SU-DHL-6 (cell line): ENCODE measurements at regions not wholly inside any gene's neighbourhood (a gene's known extent, or its start where the extent isn't known, plus 50 kb on each side); places are given as distances from the start of the nearest gene placed in this dataset.
A peak's percentile ranks its signal among the peaks of the same experiment; 100 is the strongest.

Source experiments
- H2AFZ ChIP-seq: fragments of 200-600 bp; sonication (generic); 2 replicates; pipeline ENCODE4 v1.6.1; 2014; ENCODE audit warnings: low read depth, mild to moderate bottlenecking, moderate library complexity, mixed read lengths, antibody characterized with exemption, low read length; ENCODE audit not compliant: severe bottlenecking
- H3F3A ChIP-seq: fragments of 200-600 bp; shearing (Covaris generic); 2 replicates; pipeline ENCODE4 v1.6.0; 2016; ENCODE audit warnings: antibody characterized with exemption, mild to moderate bottlenecking; ENCODE audit not compliant: insufficient read depth
- H3K27ac ChIP-seq: fragments of 200-600 bp; sonication (generic); 2 replicates; pipeline ENCODE4 v1.5.1; 2016; ENCODE audit warnings: low read depth, mild to moderate bottlenecking, low read length, moderate library complexity, mixed read lengths
- H3K27me3 ChIP-seq: fragments of 200-600 bp; sonication (generic), shearing (Covaris generic); 2 replicates; pipeline ENCODE4 v1.6.0; 2014; ENCODE audit warnings: mild to moderate bottlenecking, low read length
- H3K36me3 ChIP-seq: fragments of 200-600 bp; sonication (generic); 2 replicates; pipeline ENCODE4 v1.6.1; 2014; ENCODE audit warnings: mild to moderate bottlenecking, low read length, mixed read lengths
- H3K4me2 ChIP-seq: fragments of 300-600, 200-600 bp; shearing (Covaris generic), sonication (generic); 2 replicates; pipeline ENCODE4 v1.6.0; 2014; ENCODE audit warnings: low read length, low read depth, mild to moderate bottlenecking; ENCODE audit not compliant: poor library complexity, severe bottlenecking
- H3K4me3 ChIP-seq: fragments of 200-600 bp; sonication (generic); 2 replicates; pipeline ENCODE4 v1.5.1; 2014; ENCODE audit warnings: antibody characterized with exemption, low read length, mild to moderate bottlenecking, mixed read lengths; ENCODE audit not compliant: insufficient read depth, poor library complexity, severe bottlenecking
- H3K79me2 ChIP-seq: fragments of 200-600 bp; sonication (generic); 2 replicates; pipeline ENCODE4 v1.6.1; 2014; ENCODE audit warnings: mild to moderate bottlenecking, low read length, moderate library complexity; ENCODE audit not compliant: insufficient read depth
- H3K9ac ChIP-seq: fragments of 200-600 bp; sonication (generic); 2 replicates; pipeline ENCODE4 v1.7.0; 2014; ENCODE audit warnings: mild to moderate bottlenecking, low read length
- H3K9me2 ChIP-seq: fragments of 200-600 bp; sonication (generic); replicated peaks from 2 replicates; pipeline ENCODE4 v1.6.1; 2014; ENCODE audit warnings: low read length; ENCODE audit not compliant: insufficient read depth
- H3K9me3 ChIP-seq: fragments of 200-600 bp; sonication (generic); 2 replicates; pipeline ENCODE4 v1.6.1; 2014; ENCODE audit warnings: low read length, mixed read lengths; ENCODE audit not compliant: insufficient read depth
- H4K20me1 ChIP-seq: fragments of 200-600 bp; sonication (generic); 2 replicates; pipeline ENCODE4 v1.6.1; 2014; ENCODE audit warnings: low read depth, mild to moderate bottlenecking, antibody characterized with exemption, low read length, moderate library complexity, mixed read lengths
- EZH2phosphoT487 ChIP-seq: fragments of 200-600 bp; sonication (generic), shearing (Covaris generic); conservative IDR thresholded peaks from 2 replicates; pipeline ENCODE4 v1.6.1; 2018; ENCODE audit warnings: mild to moderate bottlenecking, antibody characterized with exemption, low read length, moderate library complexity, mixed read lengths
- TF ChIP-seq, protein P1 (sequence below): fragments of 200-600 bp; sonication (generic); IDR thresholded peaks from one replicate; pipeline ENCODE4 v1.5.1; 2017; ENCODE audit warnings: antibody characterized with exemption, mild to moderate bottlenecking, low read length, moderate library complexity; ENCODE audit not compliant: insufficient read depth, poor library complexity, severe bottlenecking

- no peak overlapping the region for H3K4me3 ChIP-seq
- no peaks in the 10 kb centered on the region for H3K79me2 ChIP-seq
- no peaks in the 10 kb centered on the region for H3K36me3 ChIP-seq
- H4K20me1 ChIP-seq: no peaks in the 10 kb centered on the region
- H3K9me3 ChIP-seq: no peaks in the 10 kb centered on the region
- H3K27ac ChIP-seq: no peak overlapping the region
- H3K4me2 ChIP-seq: no peak overlapping the region
- H3K27me3 ChIP-seq: no peaks in the 10 kb centered on the region
- no peak overlapping the region for H2AFZ ChIP-seq
- H3K9ac ChIP-seq: no peak overlapping the region
- no peaks in the 10 kb centered on the region for H3K9me2 ChIP-seq
- TF ChIP-seq EZH2phosphoT487: no peak
- TF ChIP-seq, protein P1, sequence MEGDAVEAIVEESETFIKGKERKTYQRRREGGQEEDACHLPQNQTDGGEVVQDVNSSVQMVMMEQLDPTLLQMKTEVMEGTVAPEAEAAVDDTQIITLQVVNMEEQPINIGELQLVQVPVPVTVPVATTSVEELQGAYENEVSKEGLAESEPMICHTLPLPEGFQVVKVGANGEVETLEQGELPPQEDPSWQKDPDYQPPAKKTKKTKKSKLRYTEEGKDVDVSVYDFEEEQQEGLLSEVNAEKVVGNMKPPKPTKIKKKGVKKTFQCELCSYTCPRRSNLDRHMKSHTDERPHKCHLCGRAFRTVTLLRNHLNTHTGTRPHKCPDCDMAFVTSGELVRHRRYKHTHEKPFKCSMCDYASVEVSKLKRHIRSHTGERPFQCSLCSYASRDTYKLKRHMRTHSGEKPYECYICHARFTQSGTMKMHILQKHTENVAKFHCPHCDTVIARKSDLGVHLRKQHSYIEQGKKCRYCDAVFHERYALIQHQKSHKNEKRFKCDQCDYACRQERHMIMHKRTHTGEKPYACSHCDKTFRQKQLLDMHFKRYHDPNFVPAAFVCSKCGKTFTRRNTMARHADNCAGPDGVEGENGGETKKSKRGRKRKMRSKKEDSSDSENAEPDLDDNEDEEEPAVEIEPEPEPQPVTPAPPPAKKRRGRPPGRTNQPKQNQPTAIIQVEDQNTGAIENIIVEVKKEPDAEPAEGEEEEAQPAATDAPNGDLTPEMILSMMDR: no peak
- no peaks in the 10 kb centered on the region for H3F3A ChIP-seq
These were observed 419.3 kb upstream of the HS3ST5 start for GRCh38 chr6:114762145-114762544.

DNA sequence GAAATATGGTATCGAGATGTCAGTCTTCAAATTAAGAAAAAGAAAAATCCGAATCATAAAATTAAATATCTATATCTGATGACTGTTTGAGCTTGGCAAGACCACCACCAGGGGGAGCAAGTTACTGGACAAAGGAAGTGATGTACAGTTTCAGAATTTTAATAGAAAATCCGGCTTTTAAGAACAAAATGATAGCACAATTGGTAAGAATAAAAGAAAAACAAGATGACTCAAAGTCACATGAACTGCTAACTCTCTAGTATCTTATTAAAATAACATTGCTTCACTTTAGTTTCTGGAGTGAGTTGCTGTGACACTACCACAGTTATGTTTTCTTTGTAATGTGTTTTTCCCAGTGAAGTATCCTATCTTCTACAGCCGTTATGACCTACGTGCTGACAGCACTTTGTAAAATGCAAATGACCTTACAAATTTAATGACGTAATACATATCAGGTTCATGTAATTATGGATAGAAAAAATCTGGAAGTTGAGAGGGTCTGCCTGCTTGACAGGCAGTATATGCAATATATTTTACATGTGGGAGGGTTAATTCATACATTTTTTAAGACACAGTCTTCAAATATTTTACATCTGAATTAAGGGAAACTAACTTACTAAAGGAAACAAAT, 405.3 kb upstream of the HS3ST5 start:
- no peak overlapping the region for H2AFZ ChIP-seq
- H3K79me2 ChIP-seq: no peaks in the 10 kb centered on the region
- TF ChIP-seq, protein P1: peak; percentile 83
- no peak for TF ChIP-seq EZH2phosphoT487
- no peaks in the 10 kb centered on the region for H3K9me2 ChIP-seq
- H3K9ac ChIP-seq: no peak overlapping the region
- H3K27ac ChIP-seq: no peak overlapping the region
- no peaks in the 10 kb centered on the region for H3K9me3 ChIP-seq
- H3K4me3 ChIP-seq: no peak overlapping the region
- H3K4me2 ChIP-seq: no peak overlapping the region
- no peaks in the 10 kb centered on the region for H3K27me3 ChIP-seq
- no peaks in the 10 kb centered on the region for H4K20me1 ChIP-seq
- no peaks in the 10 kb centered on the region for H3K36me3 ChIP-seq
- H3F3A ChIP-seq: no peaks in the 10 kb centered on the region

DNA sequence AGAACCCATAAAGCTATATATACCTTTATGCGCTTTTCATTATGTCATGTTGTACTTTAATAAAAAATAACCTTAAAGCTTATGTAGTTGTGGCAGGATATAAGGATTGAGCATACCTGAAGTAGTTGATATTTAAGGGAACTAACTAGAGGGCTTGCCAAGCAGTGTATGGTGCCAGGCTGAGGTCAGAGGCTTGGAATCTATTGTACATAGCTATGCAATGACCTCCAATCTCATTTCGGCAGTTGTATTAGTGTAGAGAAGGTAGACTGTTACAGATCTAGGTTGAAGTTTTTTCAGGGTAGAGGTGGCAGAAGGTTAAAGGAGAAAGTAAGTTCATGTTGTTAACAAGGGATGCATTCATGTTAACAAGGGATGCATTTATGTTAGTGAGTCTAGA, 397.7 kb upstream of the HS3ST5 start:
- Histone ChIP-seq H3K36me3 (no peaks in the 10 kb centered on the region), H4K20me1 (no peaks in the 10 kb centered on the region), H3F3A (no peaks in the 10 kb centered on the region), H3K27ac (no peak overlapping the region), H3K27me3 (no peaks in the 10 kb centered on the region), H3K4me2 (no peak overlapping the region), H3K9me2 (no peaks in the 10 kb centered on the region), H3K79me2 (no peaks in the 10 kb centered on the region), H3K9me3 (no peaks in the 10 kb centered on the region), H3K4me3 (no peak overlapping the region), H2AFZ (no peak overlapping the region), H3K9ac (no peak overlapping the region)
- TF ChIP-seq, protein P1: no peak
- no peak for TF ChIP-seq EZH2phosphoT487
